ENCODE measurements at regions not wholly inside any gene's neighbourhood (a gene's known extent, or its start where the extent isn't known, plus 50 kb on each side); places are given as distances from the start of the nearest gene placed in this dataset.

GRCh38 chr2:226213717-226214116, 585.9 kb downstream of the IRS1 start:
- TF ChIP-seq EZH2phosphoT487 (IDR thresholded peaks at IDR 0.05; ENCODE audit: insufficient read depth, low read depth) (no peak), EZH2 (IDR thresholded peaks at IDR 0.05; ENCODE audit: insufficient read depth, poor library complexity, severe bottlenecking) (no peak)

Measured in GM23248 (cell line).